DOHH2 (cell line): ENCODE measurements at regions not wholly inside any gene's neighbourhood (a gene's known extent, or its start where the extent isn't known, plus 50 kb on each side); places are given as distances from the start of the nearest gene placed in this dataset.

Experiments
- H3F3A ChIP-seq: fragments of 200-600 bp; sonication (generic), shearing (Covaris generic); 2 replicates; pipeline ENCODE4 v1.6.0; 2016; ENCODE audit warnings: antibody characterized with exemption, mild to moderate bottlenecking; ENCODE audit not compliant: control insufficient read depth, insufficient read depth
- H3K27ac ChIP-seq: fragments of 200-600 bp; sonication (generic); 2 replicates; pipeline ENCODE4 v1.5.1; 2014; ENCODE audit warnings: low read depth, mild to moderate bottlenecking, low read length, moderate library complexity
- H3K27me3 ChIP-seq: fragments of 200-600 bp; sonication (generic); 2 replicates; pipeline ENCODE4 v1.6.1; 2014; ENCODE audit warnings: mild to moderate bottlenecking, low read length, mixed read lengths; ENCODE audit not compliant: control insufficient read depth
- H3K36me3 ChIP-seq: fragments of 200-600 bp; sonication (generic); 2 replicates; pipeline ENCODE4 v1.6.1; 2014; ENCODE audit warnings: mild to moderate bottlenecking, low read length, moderate library complexity, mixed read lengths; ENCODE audit not compliant: control insufficient read depth
- H3K4me1 ChIP-seq: fragments of 200-600 bp; sonication (generic); 2 replicates; pipeline ENCODE4 v1.6.1; 2014; ENCODE audit warnings: mild to moderate bottlenecking, low read length, mixed read lengths; ENCODE audit not compliant: control insufficient read depth
- H3K4me2 ChIP-seq: fragments of 200-600 bp; sonication (generic); 2 replicates; pipeline ENCODE4 v1.6.0; 2014; ENCODE audit warnings: mild to moderate bottlenecking, low read length, moderate library complexity
- H3K4me3 ChIP-seq: fragments of 200-600 bp; sonication (generic); 2 replicates; pipeline ENCODE4 v1.5.1; 2014; ENCODE audit warnings: mild to moderate bottlenecking, low read length, mixed read lengths
- H3K79me2 ChIP-seq: fragments of 200-600 bp; sonication (generic); 2 replicates; pipeline ENCODE4 v1.6.1; 2014; ENCODE audit warnings: mild to moderate bottlenecking, low read length, mixed read lengths; ENCODE audit not compliant: control insufficient read depth
- H3K9me2 ChIP-seq: fragments of 200-600 bp; sonication (generic); replicated peaks from 2 replicates; pipeline ENCODE4 v1.6.1; 2014; ENCODE audit warnings: mild to moderate bottlenecking, low read length, mixed read lengths; ENCODE audit not compliant: control insufficient read depth
- H3K9me3 ChIP-seq: fragments of 200-600 bp; sonication (generic); 2 replicates; pipeline ENCODE4 v1.6.1; 2014; ENCODE audit warnings: antibody characterized with exemption, low read length, mixed read lengths; ENCODE audit not compliant: control insufficient read depth, insufficient read depth
- H4K20me1 ChIP-seq: fragments of 200-600 bp; sonication (generic); 2 replicates; pipeline ENCODE4 v1.6.0; 2014; ENCODE audit warnings: low read depth, mild to moderate bottlenecking, antibody characterized with exemption, low read length, moderate library complexity; ENCODE audit not compliant: control insufficient read depth, insufficient read depth
- EZH2phosphoT487 ChIP-seq: fragments of 200-600 bp; sonication (generic); IDR thresholded peaks from 2 replicates; pipeline ENCODE4 v1.6.1; 2017; ENCODE audit warnings: borderline replicate concordance, mild to moderate bottlenecking, antibody characterized with exemption, low read length, moderate library complexity, mixed read lengths
- TF ChIP-seq, protein P1 (sequence below): fragments of 200-600 bp; sonication (generic); IDR thresholded peaks from one replicate; pipeline ENCODE4 v1.5.1; 2014; ENCODE audit warnings: antibody characterized with exemption, mild to moderate bottlenecking, low read depth, low read length; ENCODE audit not compliant: poor library complexity, severe bottlenecking

- no peak for TF ChIP-seq EZH2phosphoT487
- TF ChIP-seq, protein P1, sequence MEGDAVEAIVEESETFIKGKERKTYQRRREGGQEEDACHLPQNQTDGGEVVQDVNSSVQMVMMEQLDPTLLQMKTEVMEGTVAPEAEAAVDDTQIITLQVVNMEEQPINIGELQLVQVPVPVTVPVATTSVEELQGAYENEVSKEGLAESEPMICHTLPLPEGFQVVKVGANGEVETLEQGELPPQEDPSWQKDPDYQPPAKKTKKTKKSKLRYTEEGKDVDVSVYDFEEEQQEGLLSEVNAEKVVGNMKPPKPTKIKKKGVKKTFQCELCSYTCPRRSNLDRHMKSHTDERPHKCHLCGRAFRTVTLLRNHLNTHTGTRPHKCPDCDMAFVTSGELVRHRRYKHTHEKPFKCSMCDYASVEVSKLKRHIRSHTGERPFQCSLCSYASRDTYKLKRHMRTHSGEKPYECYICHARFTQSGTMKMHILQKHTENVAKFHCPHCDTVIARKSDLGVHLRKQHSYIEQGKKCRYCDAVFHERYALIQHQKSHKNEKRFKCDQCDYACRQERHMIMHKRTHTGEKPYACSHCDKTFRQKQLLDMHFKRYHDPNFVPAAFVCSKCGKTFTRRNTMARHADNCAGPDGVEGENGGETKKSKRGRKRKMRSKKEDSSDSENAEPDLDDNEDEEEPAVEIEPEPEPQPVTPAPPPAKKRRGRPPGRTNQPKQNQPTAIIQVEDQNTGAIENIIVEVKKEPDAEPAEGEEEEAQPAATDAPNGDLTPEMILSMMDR: no peak
- H3K27me3 ChIP-seq: peaks cover 23% of the 10 kb centered on the region
- H3K9me2 ChIP-seq: no peaks in the 10 kb centered on the region
These were observed 63.0 kb upstream of the ANKRD34C start for GRCh38 chr15:79219393-79220056.

DNA sequence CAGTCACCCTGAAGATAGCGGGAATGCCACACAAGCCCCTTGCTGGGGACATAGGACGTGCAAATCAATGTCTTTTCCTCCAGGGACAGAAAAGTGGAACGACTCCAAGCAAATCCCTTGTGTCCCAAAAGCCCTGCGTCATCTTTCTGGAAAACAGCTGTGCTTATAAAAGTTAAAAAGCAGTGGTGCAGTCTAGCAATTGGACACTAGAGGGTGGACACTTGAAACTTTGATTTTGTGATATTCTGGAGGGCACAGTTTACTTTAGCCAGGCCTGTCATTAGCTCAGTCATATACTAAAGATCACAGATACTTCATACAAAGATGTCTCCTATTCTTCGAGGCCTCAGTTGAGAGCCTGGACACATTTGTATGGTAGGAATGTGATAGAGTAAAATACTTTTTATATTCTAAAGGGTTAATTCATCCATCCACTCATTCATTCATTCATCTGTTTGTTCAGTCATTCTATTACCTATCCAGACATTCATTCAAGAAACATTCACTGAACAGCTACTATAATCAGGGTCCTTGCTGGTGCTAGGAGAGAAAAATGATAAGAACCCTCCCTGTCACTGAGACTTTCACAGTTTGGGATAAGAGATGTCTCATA lies 63.8 kb upstream of the ANKRD34C start:
- Histone ChIP-seq H3K36me3 (no peaks in the 10 kb centered on the region), H3K9me3 (no peaks in the 10 kb centered on the region), H3F3A (no peaks in the 10 kb centered on the region), H3K4me3 (no peak overlapping the region), H3K4me1 (no peaks in the 10 kb centered on the region), H3K27me3 (peaks cover 23% of the 10 kb centered on the region), H3K79me2 (no peaks in the 10 kb centered on the region), H3K4me2 (no peak overlapping the region), H3K9me2 (no peaks in the 10 kb centered on the region), H4K20me1 (no peaks in the 10 kb centered on the region), H3K27ac (no peak overlapping the region)
- TF ChIP-seq, protein P1: no peak
- no peak for TF ChIP-seq EZH2phosphoT487

More at GRCh38 chr15:79219393-79220056, 63.0 kb upstream of the ANKRD34C start:
- no peak overlapping the region for H3K27ac ChIP-seq
- no peaks in the 10 kb centered on the region for H4K20me1 ChIP-seq
- H3K4me3 ChIP-seq: no peak overlapping the region
- H3K36me3 ChIP-seq: no peaks in the 10 kb centered on the region
- no peaks in the 10 kb centered on the region for H3K9me3 ChIP-seq
- no peaks in the 10 kb centered on the region for H3F3A ChIP-seq
- H3K4me1 ChIP-seq: no peaks in the 10 kb centered on the region
- no peaks in the 10 kb centered on the region for H3K79me2 ChIP-seq
- H3K4me2 ChIP-seq: no peak overlapping the region

- Histone ChIP-seq H4K20me1 (no peaks in the 10 kb centered on the region), H3K4me3 (no peak overlapping the region), H3K9me3 (no peaks in the 10 kb centered on the region), H3K36me3 (no peaks in the 10 kb centered on the region), H3K9me2 (no peaks in the 10 kb centered on the region), H3K27ac (no peak overlapping the region), H3K27me3 (peaks cover 17% of the 10 kb centered on the region), H3K79me2 (no peaks in the 10 kb centered on the region), H3F3A (no peaks in the 10 kb centered on the region), H3K4me2 (no peak overlapping the region), H3K4me1 (no peaks in the 10 kb centered on the region)
- TF ChIP-seq EZH2phosphoT487: no peak
- TF ChIP-seq, protein P1: no peak
These were observed 68.9 kb upstream of the ANKRD34C start for GRCh38 chr15:79213650-79214049.
